ENCODE measurements at regions not wholly inside any gene's neighbourhood (a gene's known extent, or its start where the extent isn't known, plus 50 kb on each side); places are given as distances from the start of the nearest gene placed in this dataset.

DNA sequence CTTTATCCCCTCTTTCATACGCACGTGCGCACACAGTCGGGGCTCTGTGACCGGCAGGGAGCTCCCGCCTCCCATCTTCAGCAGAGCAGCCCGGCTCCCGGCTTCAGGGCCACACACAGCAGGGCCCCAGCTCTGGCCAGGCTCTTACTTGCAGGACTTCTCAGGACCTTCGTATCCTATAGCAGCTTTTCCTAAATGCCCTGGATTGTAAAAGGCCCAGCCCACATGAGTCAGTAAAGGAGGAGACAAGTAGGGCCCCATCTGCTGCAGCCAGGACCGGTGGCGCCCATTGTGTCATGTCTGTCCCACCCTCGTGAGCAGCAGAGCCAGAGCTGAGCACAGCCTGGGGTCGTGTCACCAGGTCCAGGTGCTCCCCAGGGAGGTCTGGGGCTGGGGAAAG lies 107.6 kb upstream of the VSTM2B start:
- 89% methylated on average over 12 of the region's 13 CpGs; no CpG with 5 or more reads in 1 of the 2 experiments for WGBS, 2 experiments (ENCODE audit: extremely low coverage in 1 of 2, insufficient coverage in 1 of 2, insufficient read length in 1 of 2, insufficient replicate concordance in 2 of 2, low coverage in 1 of 2, low lambda C conversion rate in 2 of 2, missing lambda C conversion rate in 1 of 2)
- CTCF ChIA-PET (ENCODE audit: partially characterized antibody) = interaction anchor here (0.5 to 2.5 kb wide), 14 partner anchors 9 to 437 kb away, joined by 3 to 15 read pairs (median 4); no protein-coding TSS in a partner anchor

More for the DNA sequence above, 107.6 kb upstream of the VSTM2B start:
- H4K8ac ChIP-seq (ENCODE audit: extremely low read depth, insufficient read depth, low read length) = no peak overlapping the region
- no peak overlapping the region for H2AFZ ChIP-seq (ENCODE audit: low read length)
- no peaks in the 10 kb centered on the region for H3K79me2 ChIP-seq (ENCODE audit: control insufficient read depth in 1 of 2, insufficient read depth in 2 of 2, low read length in 2 of 2)
- no peak overlapping the region for H3K27ac ChIP-seq (ENCODE audit: low read depth, low read length)
- peaks cover 0 to 1% of the 10 kb centered on the region in 2 experiments for H4K20me1 ChIP-seq (replicated peaks in 1 of 2; ENCODE audit: control insufficient read depth in 1 of 2, insufficient read depth in 2 of 2, low read length in 2 of 2)
- no peak overlapping the region for H4K5ac ChIP-seq (ENCODE audit: insufficient read length, low read depth, low read length)
- no peak overlapping the region for H2BK5ac ChIP-seq (ENCODE audit: low read depth, low read length)
- H2BK120ac ChIP-seq (replicated peaks; ENCODE audit: low read depth, low read length) = no peak overlapping the region
- no peak overlapping the region for H3K4ac ChIP-seq (replicated peaks; ENCODE audit: insufficient read length, low read depth, low read length)
- H3K14ac ChIP-seq (ENCODE audit: insufficient read length) = no peak overlapping the region
- no peak overlapping the region for H3K4me3 ChIP-seq (ENCODE audit: extremely low read depth in 1 of 4, insufficient read depth in 2 of 4, low read depth in 3 of 4, low read length in 4 of 4)
- no peaks in the 10 kb centered on the region for H3K79me1 ChIP-seq (ENCODE audit: low read depth, low read length)
- no peak overlapping the region for H2BK15ac ChIP-seq (ENCODE audit: low read length)
- no peak overlapping the region for H3K56ac ChIP-seq (replicated peaks; ENCODE audit: insufficient read length, low read depth, low read length)
- no peaks in the 10 kb centered on the region; a peak in 1 of 7 replicates for H3K4me1 ChIP-seq (replicated peaks in 1 of 4; ENCODE audit: control insufficient read depth in 3 of 4, insufficient read depth in 4 of 4, low read length in 3 of 4)
- H2BK20ac ChIP-seq (ENCODE audit: low read length) = no peak overlapping the region
- no peak overlapping the region for H3K23ac ChIP-seq (ENCODE audit: insufficient read length)
- H3K9ac ChIP-seq (replicated peaks in 1 of 4; ENCODE audit: extremely low read depth in 1 of 4, low read depth in 3 of 4, low read length in 3 of 4) = no peak overlapping the region
- H3K4me2 ChIP-seq (ENCODE audit: insufficient read depth in 1 of 2, low read depth in 2 of 2, low read length in 2 of 2) = no peak overlapping the region
- DNase-seq (ENCODE audit: low read depth in 1 of 2, low spot score in 2 of 2) (no peak), FAIRE-seq (no peak)
- H2AK5ac ChIP-seq (ENCODE audit: low read depth, low read length) = no peak overlapping the region
- no peaks in the 10 kb centered on the region for H3K9me3 ChIP-seq (ENCODE audit: insufficient read depth in 2 of 2, low read depth in 1 of 2, low read length in 1 of 2)
- H3K18ac ChIP-seq (ENCODE audit: extremely low read depth, low read length) = no peak overlapping the region
- H3K36me3 ChIP-seq (ENCODE audit: control insufficient read depth in 2 of 4, insufficient read depth in 4 of 4, low read length in 3 of 4) = no peaks in the 10 kb centered on the region
- POLR2A ChIA-PET (ENCODE audit: partially characterized antibody) = no interaction called here
- H4K91ac ChIP-seq (replicated peaks; ENCODE audit: insufficient read length, low read length) = no peak overlapping the region
- H3K23me2 ChIP-seq (ENCODE audit: low read depth, low read length) = no peaks in the 10 kb centered on the region; the same call in 1 of the 2 replicates
- no peak for TF ChIP-seq FOSL1 (IDR thresholded peaks at IDR 0.05; ENCODE audit: insufficient read depth, low read depth, low read length)
- TF ChIP-seq, protein P1, sequence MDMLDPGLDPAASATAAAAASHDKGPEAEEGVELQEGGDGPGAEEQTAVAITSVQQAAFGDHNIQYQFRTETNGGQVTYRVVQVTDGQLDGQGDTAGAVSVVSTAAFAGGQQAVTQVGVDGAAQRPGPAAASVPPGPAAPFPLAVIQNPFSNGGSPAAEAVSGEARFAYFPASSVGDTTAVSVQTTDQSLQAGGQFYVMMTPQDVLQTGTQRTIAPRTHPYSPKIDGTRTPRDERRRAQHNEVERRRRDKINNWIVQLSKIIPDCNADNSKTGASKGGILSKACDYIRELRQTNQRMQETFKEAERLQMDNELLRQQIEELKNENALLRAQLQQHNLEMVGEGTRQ (IDR thresholded peaks at IDR 0.05; ENCODE audit: low read length) = no peak
- no peak for TF ChIP-seq RBBP5 (IDR thresholded peaks at IDR 0.05; ENCODE audit: borderline replicate concordance, low read depth, low read length)
- H3K27me3 ChIP-seq (replicated peaks in 1 of 4; ENCODE audit: control insufficient read depth in 3 of 4, extremely low read depth in 1 of 4, insufficient read depth in 3 of 4, low read length in 3 of 4) = no peaks in the 10 kb centered on the region
- no peak overlapping the region for H2BK12ac ChIP-seq (ENCODE audit: low read depth, low read length)
